RWPE2 (cell line): ENCODE measurements at regions not wholly inside any gene's neighbourhood (a gene's known extent, or its start where the extent isn't known, plus 50 kb on each side); places are given as distances from the start of the nearest gene placed in this dataset.

Source experiments
- ATAC-seq: fragments of 200-7000 bp; cut with Tn5 transposase; 3 replicates; pipeline ENCODE4 v1.9.1; 2021; ENCODE audit warnings: low read depth
- DNase-seq: peaks from one replicate; pipeline ENCODE4 v3.0.0-alpha.2; 2020; ENCODE audit warnings: low spot score
- H3K27ac ChIP-seq: fragments of 450-650 bp; 2 replicates; pipeline ENCODE4 v1.5.1; 2017; ENCODE audit warnings: mild to moderate bottlenecking; ENCODE audit not compliant: poor library complexity, severe bottlenecking
- H3K27me3 ChIP-seq: fragments of 250-450 bp; sonication (Bioruptor Pico); 2 replicates; pipeline ENCODE4 v1.5.1; 2021; ENCODE audit warnings: mild to moderate bottlenecking, moderate library complexity; ENCODE audit not compliant: insufficient read depth, poor library complexity, severe bottlenecking
- H3K36me3 ChIP-seq: fragments of 250-450 bp; sonication (Bioruptor Pico); 2 replicates; pipeline ENCODE4 v1.5.1; 2020; ENCODE audit warnings: low read depth, mild to moderate bottlenecking, moderate library complexity
- H3K4me1 ChIP-seq: fragments of 250-450 bp; sonication (Bioruptor Pico); 2 replicates; pipeline ENCODE4 v1.5.1; 2021; ENCODE audit warnings: mild to moderate bottlenecking, moderate library complexity; ENCODE audit not compliant: insufficient read depth, poor library complexity, severe bottlenecking
- H3K4me3 ChIP-seq: fragments of 250-450 bp; sonication (Bioruptor Pico); 2 replicates; pipeline ENCODE4 v1.5.1; 2021; ENCODE audit warnings: mild to moderate bottlenecking, moderate library complexity; ENCODE audit not compliant: severe bottlenecking
- H3K9me3 ChIP-seq: fragments of 250-450 bp; sonication (Bioruptor Pico); 2 replicates; pipeline ENCODE4 v1.5.1; 2021; ENCODE audit warnings: mild to moderate bottlenecking, moderate library complexity; ENCODE audit not compliant: severe bottlenecking
- TF ChIP-seq, protein P1 (sequence below): fragments of 450-650 bp; IDR thresholded peaks from one replicate; pipeline ENCODE4 v1.5.1; 2017; ENCODE audit warnings: mild to moderate bottlenecking, moderate library complexity; ENCODE audit not compliant: poor library complexity, severe bottlenecking

DNA sequence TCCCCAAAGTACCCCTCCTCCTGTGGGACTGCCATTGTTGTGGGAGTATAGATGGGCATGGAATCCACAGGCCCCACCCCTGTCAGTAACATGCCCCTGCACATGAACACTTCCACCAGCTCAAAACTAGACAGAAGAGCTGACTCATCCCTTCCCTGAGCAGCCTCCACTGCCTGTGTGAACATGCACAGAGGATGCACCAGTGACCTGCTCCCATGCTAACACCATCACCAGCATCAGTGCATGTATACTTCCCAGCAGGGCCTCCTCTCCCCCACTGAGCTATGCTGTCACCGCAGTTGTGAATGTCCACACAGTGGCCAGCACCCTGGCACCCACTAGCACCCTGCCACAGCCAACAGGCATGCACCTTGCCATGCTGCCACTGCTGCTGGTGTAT, 939.8 kb downstream of the EFNA5 start:
- TF ChIP-seq, protein P1, sequence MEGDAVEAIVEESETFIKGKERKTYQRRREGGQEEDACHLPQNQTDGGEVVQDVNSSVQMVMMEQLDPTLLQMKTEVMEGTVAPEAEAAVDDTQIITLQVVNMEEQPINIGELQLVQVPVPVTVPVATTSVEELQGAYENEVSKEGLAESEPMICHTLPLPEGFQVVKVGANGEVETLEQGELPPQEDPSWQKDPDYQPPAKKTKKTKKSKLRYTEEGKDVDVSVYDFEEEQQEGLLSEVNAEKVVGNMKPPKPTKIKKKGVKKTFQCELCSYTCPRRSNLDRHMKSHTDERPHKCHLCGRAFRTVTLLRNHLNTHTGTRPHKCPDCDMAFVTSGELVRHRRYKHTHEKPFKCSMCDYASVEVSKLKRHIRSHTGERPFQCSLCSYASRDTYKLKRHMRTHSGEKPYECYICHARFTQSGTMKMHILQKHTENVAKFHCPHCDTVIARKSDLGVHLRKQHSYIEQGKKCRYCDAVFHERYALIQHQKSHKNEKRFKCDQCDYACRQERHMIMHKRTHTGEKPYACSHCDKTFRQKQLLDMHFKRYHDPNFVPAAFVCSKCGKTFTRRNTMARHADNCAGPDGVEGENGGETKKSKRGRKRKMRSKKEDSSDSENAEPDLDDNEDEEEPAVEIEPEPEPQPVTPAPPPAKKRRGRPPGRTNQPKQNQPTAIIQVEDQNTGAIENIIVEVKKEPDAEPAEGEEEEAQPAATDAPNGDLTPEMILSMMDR = no peak

DNA sequence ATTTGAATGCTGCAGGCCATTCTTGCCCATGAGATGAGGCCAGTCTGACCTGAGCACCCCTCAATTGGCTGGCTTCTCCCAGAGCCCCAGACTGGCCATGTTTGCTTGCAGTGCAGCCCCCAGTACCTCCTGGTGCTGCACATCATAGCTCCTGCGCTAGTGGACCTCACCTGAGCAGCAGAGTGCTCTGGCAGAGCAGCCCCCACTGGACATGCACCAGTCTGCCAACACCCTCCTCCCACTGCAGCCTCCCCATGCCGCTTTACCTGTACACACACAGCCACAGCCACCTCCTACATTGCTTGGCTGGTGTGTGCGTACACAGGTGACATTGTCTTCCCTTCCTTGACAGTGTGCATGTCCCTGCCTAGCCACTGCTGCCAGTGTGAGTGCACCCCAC, 940.2 kb downstream of the EFNA5 start:
- Histone ChIP-seq H3K4me1 (no peaks in the 10 kb centered on the region), H3K9me3 (peaks cover 4% of the 10 kb centered on the region), H3K27me3 (no peaks in the 10 kb centered on the region), H3K36me3 (no peaks in the 10 kb centered on the region), H3K27ac (no peak overlapping the region), H3K4me3 (no peak overlapping the region)
- TF ChIP-seq, protein P1 = no peak
- ATAC-seq (no peak), DNase-seq (no peak)

More for the DNA sequence above, 939.8 kb downstream of the EFNA5 start:
- Histone ChIP-seq H3K4me1 (no peaks in the 10 kb centered on the region), H3K27me3 (no peaks in the 10 kb centered on the region), H3K36me3 (no peaks in the 10 kb centered on the region), H3K9me3 (peaks cover 4% of the 10 kb centered on the region), H3K4me3 (no peak overlapping the region), H3K27ac (no peak overlapping the region)
- peak; percentile 95 for ATAC-seq
- peak; percentile 57 for DNase-seq

DNA sequence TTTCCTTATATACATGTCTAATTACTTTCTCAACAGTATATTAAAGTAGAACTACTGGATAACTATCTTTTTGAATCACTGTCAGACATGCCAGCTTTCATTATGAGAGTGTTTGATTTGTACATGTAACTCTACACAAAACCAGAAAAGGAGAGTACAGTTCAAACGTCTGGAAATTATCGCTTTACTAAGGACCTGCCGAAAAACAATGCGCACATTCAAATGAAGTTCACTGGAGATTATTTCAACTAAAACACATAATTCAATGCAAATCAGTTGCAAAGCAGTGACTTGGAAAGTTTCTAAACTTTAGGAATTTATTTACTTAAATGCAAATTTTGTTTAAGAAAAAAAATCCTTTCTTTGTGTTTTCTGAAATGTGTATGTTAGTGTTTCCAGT, 942.5 kb downstream of the EFNA5 start:
- DNase-seq (no peak), ATAC-seq (no peak)
- H3K9me3 ChIP-seq = no peaks in the 10 kb centered on the region
- no peak overlapping the region for H3K27ac ChIP-seq
- no peak overlapping the region for H3K4me3 ChIP-seq
- no peaks in the 10 kb centered on the region for H3K36me3 ChIP-seq
- H3K4me1 ChIP-seq = no peaks in the 10 kb centered on the region
- no peaks in the 10 kb centered on the region for H3K27me3 ChIP-seq
- TF ChIP-seq, protein P1 = no peak

DNA sequence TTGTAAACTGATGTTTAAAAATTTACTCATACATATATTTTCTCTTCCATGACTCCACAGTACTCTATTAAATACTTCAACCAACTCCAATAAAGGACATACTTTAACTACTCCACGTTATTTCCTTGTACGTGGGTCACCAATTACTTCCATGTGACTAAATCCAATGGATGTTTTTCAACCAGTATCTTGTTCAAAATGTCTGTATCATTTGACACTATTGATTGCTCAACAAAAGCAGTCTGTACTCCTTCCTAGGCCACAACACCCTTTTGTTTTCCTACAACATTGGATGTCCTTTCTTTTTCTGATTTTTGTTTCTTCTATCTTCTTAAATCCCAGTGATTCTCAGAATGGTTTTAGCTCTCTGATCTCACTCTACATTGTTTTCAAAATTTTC, 943.7 kb downstream of the EFNA5 start:
- no peaks in the 10 kb centered on the region for H3K4me1 ChIP-seq
- TF ChIP-seq, protein P1 = no peak
- H3K27me3 ChIP-seq = no peaks in the 10 kb centered on the region
- no peak for DNase-seq
- no peaks in the 10 kb centered on the region for H3K9me3 ChIP-seq
- no peak overlapping the region for H3K4me3 ChIP-seq
- no peak for ATAC-seq
- no peaks in the 10 kb centered on the region for H3K36me3 ChIP-seq
- H3K27ac ChIP-seq = no peak overlapping the region

DNA sequence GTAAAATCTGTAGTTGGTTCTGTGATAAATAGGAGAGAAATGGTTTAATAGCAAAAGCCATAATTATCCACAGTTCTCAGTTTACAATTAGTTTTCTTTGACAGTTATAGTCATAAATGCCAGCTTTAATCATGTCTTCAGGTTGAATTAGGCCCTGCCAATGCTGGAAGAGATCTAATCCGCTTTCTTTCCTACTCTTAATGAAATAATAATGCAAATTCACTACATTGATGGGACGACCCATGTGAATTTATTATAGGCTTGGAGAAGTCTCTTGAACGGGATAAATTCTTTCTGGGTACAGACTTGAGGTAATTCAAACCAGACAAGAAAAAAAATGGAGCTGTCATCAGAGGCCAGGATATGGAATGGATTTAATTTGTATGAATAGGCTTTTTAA, 950.4 kb downstream of the EFNA5 start:
- Histone ChIP-seq H3K27ac (no peak overlapping the region), H3K4me1 (no peaks in the 10 kb centered on the region), H3K4me3 (no peak overlapping the region), H3K36me3 (no peaks in the 10 kb centered on the region), H3K9me3 (no peaks in the 10 kb centered on the region), H3K27me3 (no peaks in the 10 kb centered on the region)
- TF ChIP-seq, protein P1 = no peak
- ATAC-seq = no peak
- no peak for DNase-seq
